GM10248 (cell line): ENCODE measurements at regions not wholly inside any gene's neighbourhood (a gene's known extent, or its start where the extent isn't known, plus 50 kb on each side); places are given as distances from the start of the nearest gene placed in this dataset.

Experiments used
- CTCF ChIA-PET: fragments of 300-600 bp; sonication (Branson Sonifier 250); formaldehyde crosslinking; extraction: SDS; loops from one replicate; lab custom pipeline; 2021; ENCODE audit warnings: antibody characterized with exemption; lab: Yijun Ruan, JAX
- POLR2A ChIA-PET: fragments of 350-650 bp; sonication (Branson Sonifier 250); formaldehyde crosslinking; extraction: SDS; loops from one replicate; lab custom pipeline; 2020; ENCODE audit warnings: antibody characterized with exemption; lab: Yijun Ruan, JAX
- DNase-seq: peaks from one replicate; pipeline ENCODE4 v3.0.0; 2012; ENCODE audit errors: extremely low spot score
- CTCF ChIP-seq: IDR thresholded peaks from 2 replicates; pipeline ENCODE4 v1.5.1; 2012; ENCODE audit warnings: mild to moderate bottlenecking, low read depth; ENCODE audit errors: extremely low read depth, missing control alignments, control extremely low read depth

GRCh38 chr2:5070257-5070656, 621.9 kb upstream of the SOX11 start:
- DNase-seq: no peak
- ChIA-PET CTCF (interaction anchor here (1.7 kb wide), 1 partner anchor 8 kb away, joined by 6 read pairs; no protein-coding TSS in a partner anchor), POLR2A (no interaction called here)
- no peak for TF ChIP-seq CTCF

- TF ChIP-seq CTCF: no peak
- ChIA-PET CTCF (no interaction called here), POLR2A (no interaction called here)
- DNase-seq: no peak
These were observed 617.5 kb upstream of the SOX11 start for GRCh38 chr2:5074733-5075132.

- CTCF ChIA-PET: no interaction called here
- DNase-seq: no peak
- POLR2A ChIA-PET: no interaction called here
- TF ChIP-seq CTCF: no peak
These were observed 615.6 kb upstream of the SOX11 start for GRCh38 chr2:5076599-5076998.

- TF ChIP-seq CTCF: no peak
- ChIA-PET CTCF (no interaction called here), POLR2A (no interaction called here)
- no peak for DNase-seq
These were observed 614.6 kb upstream of the SOX11 start for GRCh38 chr2:5077479-5078089.

- no peak for DNase-seq
- no peak for TF ChIP-seq CTCF
- ChIA-PET CTCF (no interaction called here), POLR2A (no interaction called here)
These were observed 608.8 kb upstream of the SOX11 start for GRCh38 chr2:5083402-5083801.

- no peak for TF ChIP-seq CTCF
- no peak for DNase-seq
- ChIA-PET POLR2A (no interaction called here), CTCF (no interaction called here)
These were observed 602.8 kb upstream of the SOX11 start for GRCh38 chr2:5089409-5089808.

- DNase-seq: no peak
- no peak for TF ChIP-seq CTCF
- ChIA-PET CTCF (interaction anchor here (1.0 to 1.6 kb wide), 3 partner anchors 11 to 32 kb away, joined by 3 read pairs; no protein-coding TSS in a partner anchor), POLR2A (no interaction called here)
These were observed 599.1 kb upstream of the SOX11 start for GRCh38 chr2:5093056-5093455.
